Coronary artery (tissue), 2 donors: ENCODE measurements at regions not wholly inside any gene's neighbourhood (a gene's known extent, or its start where the extent isn't known, plus 50 kb on each side); places are given as distances from the start of the nearest gene placed in this dataset.

Experiments used
- DNase-seq: peaks from one replicate; pipeline ENCODE4 v3.0.0-alpha.2; 2017; ENCODE audit warnings: low spot score
- H3K27ac ChIP-seq, 2 donors: fragments of 200-600 bp; sonication (generic); one replicate each; pipeline ENCODE4 v1.5.1; 2016 to 2019
- H3K4me3 ChIP-seq: fragments of 200-600 bp; sonication (generic); 2 replicates; pipeline ENCODE4 v1.5.1; 2016; ENCODE audit warnings: mild to moderate bottlenecking, moderate library complexity
- CTCF ChIP-seq: fragments of 200-600 bp; sonication (generic); IDR thresholded peaks from one replicate; pipeline ENCODE4 v1.5.1; 2019; ENCODE audit warnings: antibody characterized with exemption

DNA sequence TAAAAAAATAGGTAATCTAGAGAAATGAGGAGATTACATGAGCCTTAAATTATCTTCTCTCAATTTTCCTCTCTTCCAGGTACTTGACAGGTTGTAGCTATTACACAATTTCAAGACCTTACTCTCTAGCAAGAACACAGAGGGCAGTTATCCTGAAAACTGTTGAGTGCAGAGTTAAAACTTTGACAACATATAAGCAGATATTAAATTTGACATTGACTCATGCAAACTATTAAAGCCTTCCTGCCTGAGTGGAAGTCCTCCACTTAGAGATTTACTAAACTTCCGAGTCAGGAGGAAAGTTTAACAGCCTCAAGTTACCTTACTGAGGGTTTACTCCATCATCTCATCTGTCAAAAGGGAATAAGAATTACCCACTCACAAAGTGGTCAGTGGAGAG lies 73.5 kb upstream of the ARID5B start:
- Histone ChIP-seq H3K27ac (no peak overlapping the region), H3K4me3 (no peak overlapping the region)
- no peak for TF ChIP-seq CTCF
- DNase-seq = no peak

DNA sequence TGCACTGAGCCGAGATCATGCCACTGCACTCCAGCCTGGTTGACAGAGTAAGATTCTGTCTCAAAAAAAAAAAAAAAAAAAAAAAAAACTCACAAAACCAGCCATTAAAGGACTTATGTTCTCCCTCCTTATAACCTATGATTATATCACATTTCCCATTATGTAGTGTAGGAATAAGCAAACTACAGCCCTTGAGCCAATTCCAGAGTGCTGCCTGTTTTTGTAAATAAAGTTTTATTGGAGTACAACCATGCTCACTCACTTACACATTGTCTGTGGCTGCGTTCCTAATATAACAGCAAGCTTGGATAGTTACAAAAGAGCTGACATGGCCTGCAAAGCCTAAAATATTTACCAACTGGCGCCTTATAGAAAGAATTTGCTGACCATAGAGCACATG lies 72.7 kb upstream of the ARID5B start:
- TF ChIP-seq CTCF = no peak
- DNase-seq = no peak
- no peak overlapping the region for H3K27ac ChIP-seq
- no peak overlapping the region for H3K4me3 ChIP-seq

- no peak for DNase-seq
- TF ChIP-seq CTCF = no peak
- H3K27ac ChIP-seq = no peak overlapping the region
- H3K4me3 ChIP-seq = no peak overlapping the region
These were observed 71.2 kb upstream of the ARID5B start for GRCh38 chr10:61830072-61830845.

GRCh38 chr10:61830846-61831273 lies 70.6 kb upstream of the ARID5B start:
- no peak overlapping the region for H3K4me3 ChIP-seq
- no peak for TF ChIP-seq CTCF
- DNase-seq = no peak
- no peak overlapping the region for H3K27ac ChIP-seq

- no peak for TF ChIP-seq CTCF
- no peak overlapping the region for H3K4me3 ChIP-seq
These were observed 68.5 kb upstream of the ARID5B start for GRCh38 chr10:61832866-61833481.

GRCh38 chr10:61834519-61834918 lies 67.0 kb upstream of the ARID5B start:
- Histone ChIP-seq H3K27ac (no peak overlapping the region), H3K4me3 (no peak overlapping the region)
- no peak for DNase-seq
- no peak for TF ChIP-seq CTCF

More at GRCh38 chr10:61832866-61833481, 68.5 kb upstream of the ARID5B start:
- DNase-seq = no peak
- H3K27ac ChIP-seq = no peak overlapping the region
